Activated T-cell treated with anti-CD3 and anti-CD28 coated beads, Interleukin-2, amount 50 U/mL, for 4 hours (primary cell): ENCODE measurements at regions not wholly inside any gene's neighbourhood (a gene's known extent, or its start where the extent isn't known, plus 50 kb on each side); places are given as distances from the start of the nearest gene placed in this dataset.
A peak's percentile ranks its signal among the peaks of the same experiment; 100 is the strongest.

Source experiments
- ATAC-seq, 2 donors: fragments of 200-7000 bp; cut with Tn5 transposase; one replicate each; pipeline ENCODE4 v1.10.0; 2021
- DNase-seq: peaks from one replicate; pipeline ENCODE4 v3.0.0-alpha.2; 2020
- H3K27me3 Mint-ChIP-seq: one replicate; pipeline ENCODE4 v1.8.0; 2021; ENCODE audit warnings: low read depth, mixed read lengths
- H3K36me3 Mint-ChIP-seq: one replicate; pipeline ENCODE4 v1.8.0; 2022; ENCODE audit warnings: mixed read lengths; ENCODE audit not compliant: insufficient read depth
- H3K4me1 Mint-ChIP-seq: one replicate; pipeline ENCODE4 v1.8.0; 2021; ENCODE audit warnings: low read depth, mixed read lengths
- H3K4me3 Mint-ChIP-seq: one replicate; pipeline ENCODE4 v1.8.0; 2021; ENCODE audit warnings: mild to moderate bottlenecking, moderate library complexity, mixed read lengths
- H3K9me3 Mint-ChIP-seq: one replicate; pipeline ENCODE4 v1.8.0; 2021; ENCODE audit warnings: mixed read lengths

DNA sequence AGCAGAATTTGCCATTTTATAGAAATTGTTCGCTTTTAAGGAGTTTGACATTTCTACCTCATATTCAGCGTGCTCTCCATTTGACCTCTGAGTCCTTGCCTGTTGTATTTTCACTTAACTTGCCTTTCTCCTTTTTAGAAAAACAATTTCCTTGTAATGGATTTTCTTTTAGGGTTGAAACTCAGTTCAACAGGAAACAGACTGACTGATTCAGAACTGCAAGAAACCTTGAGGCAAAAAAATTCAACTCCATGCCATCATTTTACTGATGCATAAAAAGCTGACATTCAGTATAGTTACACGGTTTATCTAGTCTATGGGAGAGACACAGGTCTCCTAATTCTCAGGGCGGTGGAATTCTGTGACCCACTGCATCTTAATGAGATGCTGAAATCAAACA is 59.8 kb downstream of the MRPS30 start:
- ATAC-seq: no peak
- Mint-ChIP-seq H3K4me3 (no peak overlapping the region), H3K9me3 (no peaks in the 10 kb centered on the region), H3K27me3 (peaks cover 2% of the 10 kb centered on the region), H3K4me1 (no peaks in the 10 kb centered on the region), H3K36me3 (no peaks in the 10 kb centered on the region)
- no peak for DNase-seq

DNA sequence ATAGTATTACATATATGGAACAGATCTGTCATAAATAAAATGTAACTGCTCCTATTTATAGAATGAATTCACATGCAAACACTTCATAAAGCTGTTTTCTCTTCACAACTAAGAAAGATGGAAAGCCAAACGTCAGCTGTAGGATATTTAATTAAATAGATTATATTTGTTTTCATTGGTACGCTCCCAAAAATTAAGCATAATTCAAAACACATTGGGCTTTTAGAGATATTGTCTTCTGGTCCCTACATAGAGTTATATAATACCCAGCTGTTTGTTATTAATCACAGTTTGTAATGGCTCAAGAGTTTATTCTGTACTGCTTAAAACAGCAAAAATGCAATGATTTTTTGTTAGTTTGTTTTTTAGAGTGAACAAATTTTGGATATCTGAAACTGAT is 61.2 kb downstream of the MRPS30 start:
- ATAC-seq: no peak
- DNase-seq: no peak
- Mint-ChIP-seq H3K36me3 (no peaks in the 10 kb centered on the region), H3K27me3 (peaks cover 2% of the 10 kb centered on the region), H3K4me1 (peaks cover 7% of the 10 kb centered on the region), H3K9me3 (no peaks in the 10 kb centered on the region), H3K4me3 (no peak overlapping the region)

DNA sequence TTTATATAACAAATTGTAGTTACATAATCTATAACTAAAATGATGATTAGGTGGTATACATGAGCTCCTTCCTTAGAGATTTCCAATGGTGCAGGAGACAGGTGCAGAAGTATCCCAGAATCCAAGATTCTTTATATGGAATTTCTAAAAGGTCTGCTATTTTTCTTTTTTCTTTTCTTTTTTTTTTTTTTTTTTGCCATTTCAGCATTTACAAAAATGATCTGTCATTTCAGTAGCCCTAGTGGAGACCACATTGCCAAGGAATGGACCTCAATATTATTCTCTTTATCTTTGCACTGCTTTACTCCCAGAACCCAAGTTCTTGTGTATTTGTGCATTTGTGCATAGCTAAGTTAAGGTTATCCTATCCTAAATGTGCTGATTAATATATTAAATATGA is 61.7 kb downstream of the MRPS30 start:
- Mint-ChIP-seq H3K27me3 (peaks cover 2% of the 10 kb centered on the region), H3K4me1 (peaks cover 10% of the 10 kb centered on the region), H3K36me3 (no peaks in the 10 kb centered on the region), H3K4me3 (no peak overlapping the region), H3K9me3 (no peaks in the 10 kb centered on the region)
- DNase-seq (no peak), ATAC-seq (no peak)

DNA sequence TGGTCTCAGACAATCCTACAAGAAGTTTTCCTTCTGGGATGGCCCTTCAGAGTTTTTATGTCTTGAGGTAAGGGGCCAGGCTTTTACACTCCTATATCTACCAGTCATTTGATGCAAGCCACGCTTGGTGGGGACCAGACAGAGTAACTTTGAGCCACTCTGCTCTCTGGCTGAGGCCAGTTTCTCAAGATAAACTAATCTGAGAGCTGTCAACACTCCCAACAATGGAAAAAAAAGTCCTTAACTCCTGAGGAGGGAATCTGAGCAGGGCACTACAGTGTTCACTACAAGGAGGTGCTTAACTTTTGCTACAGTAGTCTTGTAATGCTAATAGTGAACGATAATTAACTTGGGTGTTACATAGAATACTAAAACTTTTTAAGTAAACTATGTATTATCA is 62.7 kb downstream of the MRPS30 start:
- Mint-ChIP-seq H3K27me3 (peaks cover 2% of the 10 kb centered on the region), H3K36me3 (no peaks in the 10 kb centered on the region), H3K4me3 (no peak overlapping the region), H3K9me3 (peaks cover 7% of the 10 kb centered on the region), H3K4me1 (peaks cover 20% of the 10 kb centered on the region)
- ATAC-seq: no peak
- no peak for DNase-seq

DNA sequence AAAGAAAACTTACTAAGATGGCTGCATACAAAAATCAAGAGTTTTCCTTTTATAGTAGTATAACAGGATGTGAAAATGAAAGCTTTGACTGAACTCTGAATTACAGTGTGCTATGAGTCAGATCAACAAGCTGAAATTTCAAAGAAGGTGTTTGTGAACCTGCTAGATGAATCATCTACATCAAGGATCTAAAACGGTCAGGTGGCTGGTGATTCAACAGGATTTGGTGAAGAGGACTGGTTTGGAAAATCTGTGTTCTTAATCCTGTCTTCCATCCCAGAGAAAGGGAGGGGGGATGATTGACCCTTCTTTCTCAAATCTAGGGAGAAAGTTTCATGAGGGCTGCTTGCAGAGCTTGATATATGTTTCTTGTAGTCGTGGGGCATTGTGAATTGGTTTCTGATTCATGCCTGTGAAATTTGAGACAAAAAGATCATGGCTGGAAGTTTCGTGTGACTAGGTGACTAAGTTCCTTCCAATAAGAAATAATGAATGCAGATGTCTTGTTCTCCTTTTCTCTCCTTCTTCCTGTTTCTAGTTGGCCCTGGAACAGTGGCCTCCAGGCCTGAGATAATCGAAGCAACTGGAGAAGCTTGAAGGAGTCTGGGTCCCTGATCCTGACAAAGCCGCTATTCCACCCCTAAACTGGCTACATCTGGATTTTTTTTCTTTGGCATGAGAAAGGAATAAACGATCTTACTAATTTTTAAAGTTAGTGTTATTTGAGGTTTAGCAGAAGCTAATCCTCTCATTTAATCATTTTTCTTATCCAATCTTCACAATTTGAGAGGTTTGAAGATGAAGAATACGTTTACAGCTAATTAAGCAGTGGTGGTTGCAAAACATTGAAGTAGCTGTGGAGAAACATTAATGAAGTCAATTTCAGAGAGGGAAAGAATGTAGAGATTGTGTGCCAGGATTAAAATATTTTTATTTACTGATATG is 67.2 kb downstream of the MRPS30 start:
- DNase-seq: no peak
- ATAC-seq: peak; percentile 95 to 96
- H3K36me3 Mint-ChIP-seq: no peaks in the 10 kb centered on the region
- H3K4me3 Mint-ChIP-seq: peak overlapping the region; percentile 58
- H3K9me3 Mint-ChIP-seq: peaks cover 7% of the 10 kb centered on the region
- peaks cover 30% of the 10 kb centered on the region for H3K4me1 Mint-ChIP-seq
- no peaks in the 10 kb centered on the region for H3K27me3 Mint-ChIP-seq

DNA sequence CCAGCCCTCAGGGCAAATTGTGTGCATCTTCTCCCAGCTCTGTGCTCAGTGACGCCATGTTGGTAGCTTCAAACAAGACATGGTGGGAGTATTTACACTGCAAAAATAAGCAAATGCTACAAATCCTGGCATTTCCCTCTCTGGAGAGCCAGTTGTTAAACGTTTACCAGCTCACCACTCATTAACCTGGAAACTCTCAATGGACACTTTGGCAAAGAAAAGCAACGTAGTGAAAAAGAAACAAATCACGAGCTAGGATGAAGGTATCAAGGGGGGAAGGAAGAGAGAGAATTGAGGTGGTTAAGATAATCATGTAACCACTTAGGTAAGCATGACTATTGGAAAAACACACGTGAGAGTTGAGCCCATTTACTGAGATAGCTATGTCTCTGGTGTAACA is 72.5 kb downstream of the MRPS30 start:
- Mint-ChIP-seq H3K36me3 (no peaks in the 10 kb centered on the region), H3K4me1 (peaks cover 17% of the 10 kb centered on the region), H3K4me3 (no peak overlapping the region), H3K9me3 (peaks cover under 1% of the 10 kb centered on the region), H3K27me3 (no peaks in the 10 kb centered on the region)
- ATAC-seq: no peak
- no peak for DNase-seq

DNA sequence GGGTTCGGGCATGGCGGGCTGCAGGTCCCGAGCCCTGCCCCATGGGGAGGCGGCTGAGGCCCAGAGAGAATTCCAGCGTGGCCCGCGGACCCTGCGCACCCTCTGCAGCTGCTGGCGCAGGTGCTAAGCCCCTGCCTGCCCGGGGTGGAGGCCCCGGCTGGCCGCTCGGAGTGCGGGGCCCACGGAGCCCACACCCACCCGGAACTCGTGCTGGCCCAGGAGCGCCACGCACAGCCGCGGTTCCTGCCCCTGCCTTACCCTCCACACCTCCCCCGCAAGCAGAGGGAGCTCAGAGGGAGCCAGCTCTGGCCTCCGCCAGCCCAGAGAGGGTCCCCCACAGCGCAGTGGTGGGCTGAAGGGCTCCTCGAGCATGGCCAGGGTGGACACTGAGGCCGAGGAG is 75.3 kb downstream of the MRPS30 start:
- Mint-ChIP-seq H3K4me3 (no peak overlapping the region), H3K9me3 (no peaks in the 10 kb centered on the region), H3K4me1 (peaks cover 7% of the 10 kb centered on the region), H3K27me3 (no peaks in the 10 kb centered on the region), H3K36me3 (no peaks in the 10 kb centered on the region)
- DNase-seq (no peak), ATAC-seq (no peak)

DNA sequence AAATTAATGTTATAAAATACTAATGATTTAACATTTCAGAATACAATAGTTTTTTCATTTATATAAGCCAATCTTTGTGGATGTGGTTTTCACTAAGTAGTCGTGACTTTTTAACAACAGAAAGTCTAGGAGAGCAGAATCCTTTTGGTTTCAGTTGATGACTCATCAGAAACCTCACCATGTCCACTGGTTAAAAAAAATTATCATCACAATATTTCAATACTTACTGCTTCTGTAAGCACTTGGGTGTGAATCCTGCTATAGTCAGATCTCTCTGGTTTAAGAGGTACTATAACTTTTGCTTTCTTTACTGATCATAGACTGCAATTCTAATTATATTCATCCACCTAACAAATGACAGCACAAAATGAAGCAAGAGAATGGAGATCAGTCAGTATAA is 77.2 kb downstream of the MRPS30 start:
- Mint-ChIP-seq H3K4me1 (peaks cover 5% of the 10 kb centered on the region), H3K4me3 (no peak overlapping the region), H3K9me3 (no peaks in the 10 kb centered on the region), H3K27me3 (no peaks in the 10 kb centered on the region), H3K36me3 (no peaks in the 10 kb centered on the region)
- ATAC-seq: peak; percentile 51 to 59
- DNase-seq: no peak

DNA sequence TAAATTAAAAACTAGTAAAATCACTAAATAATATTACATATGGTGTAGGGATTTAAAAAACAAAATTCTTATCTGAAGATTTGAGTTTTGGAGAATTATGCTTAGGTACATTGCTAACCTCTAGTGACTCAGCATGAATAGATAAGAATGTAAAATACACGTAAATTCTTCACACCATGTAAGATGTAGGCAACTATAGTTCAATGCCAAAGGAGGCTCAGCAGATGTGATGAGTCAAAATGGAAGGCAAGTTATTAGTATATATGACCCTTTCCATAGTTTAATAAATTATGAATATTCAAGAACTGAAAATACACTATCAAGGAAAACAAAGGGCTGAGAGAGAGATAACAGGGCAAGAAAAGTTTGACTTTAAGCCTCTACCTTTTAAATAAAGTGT is 79.0 kb downstream of the MRPS30 start:
- Mint-ChIP-seq H3K9me3 (peaks cover 3% of the 10 kb centered on the region), H3K27me3 (no peaks in the 10 kb centered on the region), H3K36me3 (no peaks in the 10 kb centered on the region), H3K4me1 (no peaks in the 10 kb centered on the region), H3K4me3 (no peak overlapping the region)
- DNase-seq (no peak), ATAC-seq (no peak)

DNA sequence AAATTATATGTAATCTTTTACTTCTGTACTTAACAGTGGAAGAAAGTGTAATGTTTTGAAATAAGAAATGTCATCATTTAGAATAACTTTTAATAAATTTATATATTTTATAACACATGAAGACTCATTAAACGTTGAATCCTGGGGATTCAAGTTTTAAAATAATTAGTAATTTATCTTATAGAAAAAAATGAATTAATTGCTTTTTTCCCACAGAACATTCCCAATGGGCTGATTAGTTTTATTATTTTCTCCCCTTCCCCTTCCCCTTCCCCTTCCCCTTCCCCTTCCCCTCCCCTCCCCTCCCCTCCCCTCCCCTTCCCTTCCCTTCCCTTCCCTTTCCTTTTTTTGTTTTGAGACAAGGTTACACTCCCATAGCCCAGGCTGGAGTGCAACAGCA is 79.7 kb downstream of the MRPS30 start:
- Mint-ChIP-seq H3K4me3 (no peak overlapping the region), H3K9me3 (peaks cover 3% of the 10 kb centered on the region), H3K36me3 (no peaks in the 10 kb centered on the region), H3K4me1 (no peaks in the 10 kb centered on the region), H3K27me3 (no peaks in the 10 kb centered on the region)
- DNase-seq (no peak), ATAC-seq (no peak)

DNA sequence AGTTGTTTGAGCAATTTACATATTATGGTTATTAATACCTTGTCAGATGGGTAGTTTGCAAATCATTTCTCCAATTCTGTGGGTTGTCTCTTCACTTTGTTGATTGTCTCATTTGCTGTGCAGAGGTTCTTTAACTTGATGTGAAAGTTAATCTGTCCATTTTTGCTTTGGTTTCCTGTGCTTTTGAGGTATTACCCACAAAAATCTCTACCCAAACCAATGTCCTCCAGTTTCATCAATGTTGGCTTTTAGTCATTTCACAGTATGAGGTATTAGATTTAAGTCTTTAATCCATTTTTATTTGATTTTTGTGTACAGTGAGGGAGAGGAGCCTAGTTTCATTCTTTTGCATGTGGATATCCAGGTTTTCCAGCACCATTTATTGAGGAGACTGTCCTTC is 82.4 kb downstream of the MRPS30 start:
- DNase-seq (no peak), ATAC-seq (no peak)
- no peak overlapping the region for H3K4me3 Mint-ChIP-seq
- no peaks in the 10 kb centered on the region for H3K27me3 Mint-ChIP-seq
- H3K4me1 Mint-ChIP-seq: no peaks in the 10 kb centered on the region
- peaks cover 3% of the 10 kb centered on the region for H3K9me3 Mint-ChIP-seq
- no peaks in the 10 kb centered on the region for H3K36me3 Mint-ChIP-seq

DNA sequence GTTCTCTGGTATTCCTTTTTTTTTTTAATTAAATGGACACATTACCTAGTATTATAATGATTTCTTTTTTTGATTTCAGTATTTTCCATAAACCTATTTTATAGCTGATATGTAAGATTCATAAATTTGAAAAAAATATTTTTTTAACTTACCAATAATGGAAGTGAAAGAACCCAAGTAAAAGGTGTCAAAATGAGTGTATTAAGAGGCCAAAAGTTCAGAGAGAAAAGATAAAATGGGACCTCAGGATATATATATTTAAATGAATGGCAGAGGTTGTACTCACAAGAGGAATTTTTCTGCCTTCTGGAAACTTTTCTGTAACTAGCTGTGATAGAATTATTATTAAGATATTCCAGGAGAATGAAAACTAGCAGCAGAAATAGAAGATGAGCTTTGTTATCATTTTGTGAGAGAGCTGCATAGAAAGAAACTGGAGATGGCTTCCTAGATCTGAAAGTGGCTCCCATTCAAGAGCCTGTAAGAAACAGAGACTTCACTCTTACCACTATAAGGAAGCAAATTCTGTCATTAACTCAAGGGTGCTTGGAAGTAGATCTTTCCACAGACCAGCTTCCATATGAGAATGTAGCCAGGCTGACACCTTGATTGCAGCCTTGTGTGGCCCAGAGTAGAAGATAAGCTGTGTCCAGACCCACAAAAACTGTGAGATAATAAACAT is 91.7 kb downstream of the MRPS30 start:
- no peaks in the 10 kb centered on the region for H3K9me3 Mint-ChIP-seq
- H3K4me3 Mint-ChIP-seq: no peak overlapping the region
- H3K36me3 Mint-ChIP-seq: no peaks in the 10 kb centered on the region
- ATAC-seq (peak in 1 of 2 donors; percentile 14), DNase-seq (no peak)
- H3K4me1 Mint-ChIP-seq: no peaks in the 10 kb centered on the region
- no peaks in the 10 kb centered on the region for H3K27me3 Mint-ChIP-seq

DNA sequence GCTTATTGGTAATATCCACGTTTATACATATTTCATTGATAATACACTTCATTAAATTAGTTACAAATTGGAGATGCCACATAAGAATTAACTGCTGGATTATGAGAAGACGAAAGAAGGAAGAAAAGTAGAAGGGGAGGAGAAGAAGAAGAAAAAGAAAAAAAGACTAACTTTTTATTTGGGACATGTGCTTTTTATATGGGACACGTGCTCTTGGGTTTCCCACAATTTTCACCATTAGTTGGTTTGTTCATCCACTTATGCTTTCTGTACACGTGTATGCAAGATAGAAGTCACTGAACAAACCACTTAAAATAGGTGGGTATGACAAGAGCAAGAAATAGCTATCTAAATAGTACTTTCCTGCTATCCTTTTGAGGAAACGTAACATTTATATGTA is 98.6 kb downstream of the MRPS30 start:
- H3K4me3 Mint-ChIP-seq: no peak overlapping the region

DNA sequence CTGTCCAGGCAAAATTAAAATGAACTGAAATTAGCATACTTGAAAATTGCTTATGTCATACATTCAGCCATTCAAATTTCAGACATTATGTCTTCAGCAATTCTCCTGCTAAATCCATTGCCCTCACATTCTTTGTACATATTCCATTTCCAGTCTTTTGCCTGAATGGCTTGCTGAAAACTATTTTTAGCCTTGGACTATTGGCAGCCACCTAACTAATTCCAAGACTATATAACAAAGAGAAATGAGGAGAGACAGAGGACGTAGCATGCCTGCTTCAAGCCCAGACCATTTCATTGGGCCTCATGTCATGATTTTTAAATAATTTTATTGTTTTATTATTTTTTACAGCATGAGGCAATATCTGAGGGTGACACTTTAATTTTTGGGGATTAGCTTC is 100.3 kb downstream of the MRPS30 start:
- Mint-ChIP-seq H3K4me3 (no peak overlapping the region), H3K9me3 (no peaks in the 10 kb centered on the region), H3K27me3 (no peaks in the 10 kb centered on the region), H3K4me1 (no peaks in the 10 kb centered on the region), H3K36me3 (no peaks in the 10 kb centered on the region)
- no peak for DNase-seq
- ATAC-seq: no peak

More for the DNA sequence above, 98.6 kb downstream of the MRPS30 start:
- Mint-ChIP-seq H3K36me3 (no peaks in the 10 kb centered on the region), H3K4me1 (no peaks in the 10 kb centered on the region), H3K9me3 (no peaks in the 10 kb centered on the region), H3K27me3 (no peaks in the 10 kb centered on the region)
- DNase-seq (no peak), ATAC-seq (no peak)

DNA sequence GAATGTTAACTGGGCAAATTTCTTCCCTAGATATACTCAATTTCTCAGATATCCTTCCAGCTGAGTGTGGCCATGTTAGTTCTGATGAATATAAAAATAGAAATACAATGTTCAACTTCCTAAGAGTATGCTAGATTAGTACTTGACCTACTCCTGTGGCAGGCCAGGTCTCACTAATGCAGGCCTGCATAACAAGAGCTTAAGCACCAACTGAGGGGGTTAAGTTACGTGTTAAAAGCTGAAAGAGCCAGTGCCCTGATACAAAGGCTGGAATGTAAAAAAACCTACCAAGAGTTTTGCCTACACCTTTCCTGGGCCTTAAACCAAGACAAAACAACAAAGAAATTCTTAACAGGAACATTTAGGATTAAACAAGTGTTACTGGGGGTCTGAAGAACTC is 102.8 kb downstream of the MRPS30 start:
- Mint-ChIP-seq H3K9me3 (no peaks in the 10 kb centered on the region), H3K4me1 (no peaks in the 10 kb centered on the region), H3K27me3 (no peaks in the 10 kb centered on the region), H3K36me3 (no peaks in the 10 kb centered on the region), H3K4me3 (no peak overlapping the region)
- DNase-seq: no peak
- ATAC-seq: no peak
